Stomach (tissue), 8 donors: ENCODE measurements at regions not wholly inside any gene's neighbourhood (a gene's known extent, or its start where the extent isn't known, plus 50 kb on each side); places are given as distances from the start of the nearest gene placed in this dataset.

Source experiments
- DNase-seq, 2 donors: peaks; one replicate each; pipeline versions ENCODE4 v3.0.0 to v3.0.0-alpha.2; 2013 to 2019
- H3K27ac ChIP-seq, 5 donors: fragments of 200-600 bp in 4 of 5; sonication (generic) in 4 of 5; one replicate each; pipeline ENCODE4 v1.5.1; 2013 to 2019; ENCODE audit warnings: mild to moderate bottlenecking in 1 of 5, moderate library complexity in 1 of 5
- H3K27me3 ChIP-seq, 3 donors: fragments of 200-600 bp; sonication (generic); one replicate each; pipeline ENCODE4 v1.5.1; 2017 to 2019; ENCODE audit warnings: mixed run types in 1 of 3
- H3K36me3 ChIP-seq, 4 donors: fragments of 200-600 bp; sonication (generic); 1 replicate in 3 of 4; 2 replicates in 1 of 4; pipeline ENCODE4 v1.5.1; 2016 to 2019
- H3K4me1 ChIP-seq, 4 donors: fragments of 200-600 bp; sonication (generic); one replicate each; pipeline ENCODE4 v1.5.1; 2016 to 2019
- H3K4me3 ChIP-seq, 4 donors: fragments of 200-600 bp; sonication (generic) in 3 of 4; one replicate each; pipeline ENCODE4 v1.5.1; 2016 to 2019; ENCODE audit warnings: mild to moderate bottlenecking in 1 of 4
- H3K9me3 ChIP-seq, 4 donors: fragments of 200-600 bp; sonication (generic); one replicate each; pipeline ENCODE4 v1.5.1; 2016 to 2019
- EP300 ChIP-seq: sonication (generic); formaldehyde crosslinking; IDR thresholded peaks from one replicate; pipeline ENCODE4 v1.6.1; 2017; ENCODE audit warnings: antibody characterized with exemption
- POLR2A ChIP-seq, 4 donors: fragments of 450-650 bp; IDR thresholded peaks; one replicate each; pipeline ENCODE4 v1.6.1; 2016; ENCODE audit warnings: antibody characterized with exemption in 4 of 4, control low read depth in 2 of 4, mild to moderate bottlenecking in 1 of 4, moderate library complexity in 1 of 4
- POLR2AphosphoS5 ChIP-seq, 3 donors: sonication (generic); formaldehyde crosslinking; IDR thresholded peaks; one replicate each; pipeline ENCODE4 v1.6.1; 2016; ENCODE audit warnings: antibody characterized with exemption in 3 of 3
- whole genome bisulfite sequencing, 5 donors: extraction: QIAGEN DNeasy Blood & Tissue Kit in 3 of 5; methylation state at CpG; one replicate each; pipeline versions ENCODE4 v1.1.5 to v1.1.7; 2013 to 2018; 5-methylcytosine and 5-hydroxymethylcytosine counted together
- intact Hi-C: fragments of 100-400 bp; cut with DNase I; formaldehyde crosslinking; loops from one replicate; pipeline ENCODE4 v1.15.1; 2023; ENCODE audit warnings: low total_unique reads
- TF ChIP-seq, protein P1 (sequence below), 7 experiments: fragments of 450-650 bp in 4 of 7; fragments of 200-600 bp in 3 of 7; sonication (generic) in 3 of 7; IDR thresholded peaks; one replicate each; pipeline ENCODE4 v1.5.1; 2016 to 2019; ENCODE audit warnings: antibody characterized with exemption in 7 of 7, control low read depth in 2 of 7, mild to moderate bottlenecking in 1 of 7
- donor health status: healthy with polysubstance abuse.
- donor health status: Bipolar disorder and iron deficiency.
- donor health status: healthy.

DNA sequence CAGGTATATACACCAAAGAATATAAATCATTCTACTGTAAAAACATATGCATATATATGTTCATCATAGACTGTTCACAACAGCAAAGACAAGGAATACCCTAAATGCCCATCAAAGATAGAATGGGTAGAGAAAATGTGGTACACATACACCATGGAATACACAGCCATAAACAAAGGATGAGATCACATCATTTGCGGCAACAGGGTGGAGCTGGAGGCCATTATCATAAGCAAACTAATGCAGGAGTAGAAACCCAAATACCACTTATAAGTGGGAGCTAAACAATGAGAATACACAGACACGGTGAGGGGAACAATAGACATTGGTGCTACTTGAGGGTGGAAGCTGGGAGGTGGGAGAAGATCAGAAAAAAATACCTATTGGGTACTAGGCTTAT is 117.6 kb downstream of the COX7C start:
- H3K4me1 ChIP-seq = no peaks in the 10 kb centered on the region
- H3K9me3 ChIP-seq = peaks cover 9 to 31% (median 19%) of the 10 kb centered on the region in 4 donors
- intact Hi-C loops = no loop called here
- 77 to 88% (median 77%) methylated on average over 2 of the region's 2 CpGs for WGBS, 5 donors
- no peak overlapping the region for H3K4me3 ChIP-seq
- H3K27ac ChIP-seq = no peak overlapping the region
- no peaks in the 10 kb centered on the region for H3K36me3 ChIP-seq
- DNase-seq = no peak
- no peak for TF ChIP-seq POLR2AphosphoS5 (IDR thresholded peaks at IDR 0.05)
- TF ChIP-seq POLR2A (IDR thresholded peaks at IDR 0.05) = no peak
- TF ChIP-seq EP300 = no peak
- TF ChIP-seq, protein P1, sequence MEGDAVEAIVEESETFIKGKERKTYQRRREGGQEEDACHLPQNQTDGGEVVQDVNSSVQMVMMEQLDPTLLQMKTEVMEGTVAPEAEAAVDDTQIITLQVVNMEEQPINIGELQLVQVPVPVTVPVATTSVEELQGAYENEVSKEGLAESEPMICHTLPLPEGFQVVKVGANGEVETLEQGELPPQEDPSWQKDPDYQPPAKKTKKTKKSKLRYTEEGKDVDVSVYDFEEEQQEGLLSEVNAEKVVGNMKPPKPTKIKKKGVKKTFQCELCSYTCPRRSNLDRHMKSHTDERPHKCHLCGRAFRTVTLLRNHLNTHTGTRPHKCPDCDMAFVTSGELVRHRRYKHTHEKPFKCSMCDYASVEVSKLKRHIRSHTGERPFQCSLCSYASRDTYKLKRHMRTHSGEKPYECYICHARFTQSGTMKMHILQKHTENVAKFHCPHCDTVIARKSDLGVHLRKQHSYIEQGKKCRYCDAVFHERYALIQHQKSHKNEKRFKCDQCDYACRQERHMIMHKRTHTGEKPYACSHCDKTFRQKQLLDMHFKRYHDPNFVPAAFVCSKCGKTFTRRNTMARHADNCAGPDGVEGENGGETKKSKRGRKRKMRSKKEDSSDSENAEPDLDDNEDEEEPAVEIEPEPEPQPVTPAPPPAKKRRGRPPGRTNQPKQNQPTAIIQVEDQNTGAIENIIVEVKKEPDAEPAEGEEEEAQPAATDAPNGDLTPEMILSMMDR (IDR thresholded peaks at IDR 0.05) = no peak
- H3K27me3 ChIP-seq = no peaks in the 10 kb centered on the region

- intact Hi-C loops = no loop called here
- 47 to 83% (median 72%) methylated on average over 1 of the region's 1 CpG for WGBS, 5 donors
These were observed 119.8 kb downstream of the COX7C start for GRCh38 chr5:86737579-86737978.

DNA sequence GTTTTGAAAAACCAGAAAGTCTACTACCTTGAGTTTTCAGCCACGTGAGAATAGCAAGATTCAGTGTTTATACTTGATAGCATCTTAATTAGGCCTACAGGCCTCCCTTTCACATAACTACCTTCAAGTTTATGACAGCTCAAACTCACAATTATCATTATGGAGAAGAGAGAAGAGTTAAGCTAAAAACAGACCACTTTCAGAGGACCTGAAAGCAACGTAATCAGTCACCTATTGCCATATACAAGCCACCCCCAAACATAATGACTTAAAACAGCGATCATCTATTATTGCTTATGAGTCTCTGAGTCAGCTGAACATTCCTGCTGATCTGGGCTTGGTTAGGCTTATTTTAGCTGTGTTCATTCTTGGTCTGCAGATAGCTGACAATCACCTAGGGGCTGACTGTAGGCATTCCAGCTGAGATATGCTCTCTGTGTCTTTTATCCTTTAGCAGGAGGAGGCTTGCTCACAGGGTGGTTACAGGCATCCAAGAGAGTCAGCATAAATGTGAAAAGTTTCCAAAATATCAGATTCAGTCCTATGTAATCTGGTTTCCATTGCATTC is 130.9 kb downstream of the COX7C start:
- H3K4me3 ChIP-seq = no peak overlapping the region
- no peaks in the 10 kb centered on the region for H3K4me1 ChIP-seq
- no peaks in the 10 kb centered on the region for H3K27me3 ChIP-seq
- H3K36me3 ChIP-seq = no peaks in the 10 kb centered on the region
- 31 to 61% (median 44%) methylated on average over 3 of the region's 3 CpGs for WGBS, 5 donors
- TF ChIP-seq, protein P1 (IDR thresholded peaks at IDR 0.05) = no peak
- no peak for TF ChIP-seq POLR2AphosphoS5 (IDR thresholded peaks at IDR 0.05)
- no peak for TF ChIP-seq EP300
- no peak for TF ChIP-seq POLR2A (IDR thresholded peaks at IDR 0.05)
- no peak for DNase-seq
- intact Hi-C loops = no loop called here
- H3K9me3 ChIP-seq = no peaks in the 10 kb centered on the region
- no peak overlapping the region for H3K27ac ChIP-seq

More at GRCh38 chr5:86737579-86737978, 119.8 kb downstream of the COX7C start:
- Histone ChIP-seq H3K27ac (no peak overlapping the region), H3K4me1 (no peaks in the 10 kb centered on the region), H3K4me3 (no peak overlapping the region), H3K9me3 (peaks cover 9 to 20% (median 14%) of the 10 kb centered on the region in 4 donors), H3K36me3 (no peaks in the 10 kb centered on the region), H3K27me3 (no peaks in the 10 kb centered on the region)
- TF ChIP-seq, protein P1 (IDR thresholded peaks at IDR 0.05) = no peak
- TF ChIP-seq EP300 = no peak
- TF ChIP-seq POLR2AphosphoS5 (IDR thresholded peaks at IDR 0.05) = no peak
- no peak for TF ChIP-seq POLR2A (IDR thresholded peaks at IDR 0.05)
- DNase-seq = no peak

- Histone ChIP-seq H3K4me1 (no peaks in the 10 kb centered on the region), H3K27me3 (no peaks in the 10 kb centered on the region), H3K36me3 (no peaks in the 10 kb centered on the region), H3K27ac (no peak overlapping the region), H3K9me3 (no peaks in the 10 kb centered on the region), H3K4me3 (no peak overlapping the region)
- no peak for DNase-seq
- TF ChIP-seq, protein P1 (IDR thresholded peaks at IDR 0.05) = no peak
- TF ChIP-seq EP300 (no peak), POLR2AphosphoS5 (IDR thresholded peaks at IDR 0.05) (no peak), POLR2A (IDR thresholded peaks at IDR 0.05) (no peak)
- intact Hi-C loops = no loop called here
These were observed 132.1 kb downstream of the COX7C start for GRCh38 chr5:86749841-86750240.
